HL-60 (cell line): ENCODE measurements at regions not wholly inside any gene's neighbourhood (a gene's known extent, or its start where the extent isn't known, plus 50 kb on each side); places are given as distances from the start of the nearest gene placed in this dataset.

Experiments used
- DNase-seq, 2 experiments: peaks; one replicate each; pipeline ENCODE4 v3.0.0-alpha.2; 2010 to 2020; ENCODE audit warnings: low read depth in 1 of 2, low spot score in 1 of 2
- H3K27ac ChIP-seq: fragments of 250-450 bp; sonication (Bioruptor Pico); replicated peaks from 2 replicates; pipeline ENCODE4 v1.5.1; 2020; ENCODE audit warnings: mild to moderate bottlenecking, moderate library complexity
- H3K27me3 ChIP-seq: fragments of 250-450 bp; sonication (Bioruptor Pico); 2 replicates; pipeline ENCODE4 v1.5.1; 2021; ENCODE audit warnings: mild to moderate bottlenecking, moderate library complexity; ENCODE audit not compliant: insufficient read depth, poor library complexity, severe bottlenecking
- H3K4me3 ChIP-seq: replicated peaks from 2 replicates; pipeline ENCODE4 v1.5.1; 2011; ENCODE audit warnings: mild to moderate bottlenecking, control low read depth, low read length; ENCODE audit not compliant: insufficient read depth
- GABPA ChIP-seq: IDR thresholded peaks from 2 replicates; pipeline ENCODE4 v1.6.1; 2012; ENCODE audit warnings: low read depth
- POLR2AphosphoS5 ChIP-seq: IDR thresholded peaks from 2 replicates; pipeline ENCODE4 v1.6.1; 2012; ENCODE audit warnings: low read depth
- REST ChIP-seq: IDR thresholded peaks from 2 replicates; pipeline ENCODE4 v1.6.1; 2012; ENCODE audit warnings: low read depth; ENCODE audit not compliant: insufficient replicate concordance
- SPI1 ChIP-seq: IDR thresholded peaks from 2 replicates; pipeline ENCODE4 v1.6.1; 2012; ENCODE audit warnings: low read depth, mild to moderate bottlenecking, borderline replicate concordance
- TF ChIP-seq, protein P1 (sequence below): IDR thresholded peaks from one replicate; pipeline ENCODE4 v1.5.1; 2011; ENCODE audit warnings: low read length, control low read depth, inconsistent platforms; ENCODE audit not compliant: insufficient read depth

DNA sequence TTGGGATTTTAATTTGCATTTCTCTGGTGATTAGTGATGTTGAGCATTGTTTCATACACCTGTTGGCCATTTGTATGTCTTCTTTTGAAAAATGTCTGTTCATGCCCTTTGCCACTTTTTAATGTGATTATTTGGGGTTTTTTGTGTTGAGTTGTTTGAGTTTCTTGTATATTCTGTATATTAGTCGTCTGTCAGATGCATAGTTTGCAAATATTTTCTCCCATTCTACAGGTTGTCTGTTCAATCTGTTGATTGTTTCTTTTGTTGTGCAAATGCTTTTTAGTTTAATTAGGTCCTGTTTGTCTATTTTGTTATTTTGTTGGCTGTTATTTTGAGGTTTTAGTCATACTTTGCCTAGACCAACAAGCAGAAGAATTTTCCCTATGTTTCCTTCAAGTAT is 164.0 kb upstream of the CXADR start:
- TF ChIP-seq GABPA (no peak), SPI1 (no peak), REST (no peak), POLR2AphosphoS5 (no peak)
- TF ChIP-seq, protein P1, sequence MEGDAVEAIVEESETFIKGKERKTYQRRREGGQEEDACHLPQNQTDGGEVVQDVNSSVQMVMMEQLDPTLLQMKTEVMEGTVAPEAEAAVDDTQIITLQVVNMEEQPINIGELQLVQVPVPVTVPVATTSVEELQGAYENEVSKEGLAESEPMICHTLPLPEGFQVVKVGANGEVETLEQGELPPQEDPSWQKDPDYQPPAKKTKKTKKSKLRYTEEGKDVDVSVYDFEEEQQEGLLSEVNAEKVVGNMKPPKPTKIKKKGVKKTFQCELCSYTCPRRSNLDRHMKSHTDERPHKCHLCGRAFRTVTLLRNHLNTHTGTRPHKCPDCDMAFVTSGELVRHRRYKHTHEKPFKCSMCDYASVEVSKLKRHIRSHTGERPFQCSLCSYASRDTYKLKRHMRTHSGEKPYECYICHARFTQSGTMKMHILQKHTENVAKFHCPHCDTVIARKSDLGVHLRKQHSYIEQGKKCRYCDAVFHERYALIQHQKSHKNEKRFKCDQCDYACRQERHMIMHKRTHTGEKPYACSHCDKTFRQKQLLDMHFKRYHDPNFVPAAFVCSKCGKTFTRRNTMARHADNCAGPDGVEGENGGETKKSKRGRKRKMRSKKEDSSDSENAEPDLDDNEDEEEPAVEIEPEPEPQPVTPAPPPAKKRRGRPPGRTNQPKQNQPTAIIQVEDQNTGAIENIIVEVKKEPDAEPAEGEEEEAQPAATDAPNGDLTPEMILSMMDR = no peak
- Histone ChIP-seq H3K27me3 (no peaks in the 10 kb centered on the region), H3K27ac (no peak overlapping the region), H3K4me3 (no peak overlapping the region)
- no peak for DNase-seq

DNA sequence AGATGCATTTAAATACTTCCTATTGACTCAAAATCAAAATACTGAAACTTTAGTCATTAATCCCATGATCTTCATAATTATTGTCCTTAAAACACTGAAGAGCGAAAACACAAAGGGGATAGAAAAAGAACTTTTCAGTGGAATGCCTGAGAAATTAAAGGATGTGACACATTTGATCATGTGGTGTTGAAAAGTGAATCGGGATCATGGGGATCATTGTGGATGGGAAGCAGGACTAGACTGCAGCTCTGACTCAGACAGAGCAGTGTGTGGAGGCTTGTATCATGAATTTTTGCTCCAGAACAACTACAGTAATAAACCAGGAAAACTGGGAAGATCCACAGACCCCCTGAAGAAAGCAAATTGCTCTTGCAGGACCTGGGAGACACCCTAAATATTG is 161.1 kb upstream of the CXADR start:
- Histone ChIP-seq H3K27me3 (no peaks in the 10 kb centered on the region), H3K27ac (no peak overlapping the region), H3K4me3 (no peak overlapping the region)
- TF ChIP-seq POLR2AphosphoS5 = no peak
- no peak for TF ChIP-seq REST
- TF ChIP-seq, protein P1 = no peak
- TF ChIP-seq GABPA = no peak
- TF ChIP-seq SPI1 = no peak
- DNase-seq = no peak

- Histone ChIP-seq H3K27ac (no peak overlapping the region), H3K27me3 (no peaks in the 10 kb centered on the region), H3K4me3 (no peak overlapping the region)
- no peak for DNase-seq
- TF ChIP-seq GABPA = no peak
- no peak for TF ChIP-seq REST
- TF ChIP-seq POLR2AphosphoS5 = no peak
- TF ChIP-seq SPI1 = no peak
- TF ChIP-seq, protein P1 = no peak
These were observed 159.7 kb upstream of the CXADR start for GRCh38 chr21:17352996-17353655.
